ENCODE measurements at regions not wholly inside any gene's neighbourhood (a gene's known extent, or its start where the extent isn't known, plus 50 kb on each side); places are given as distances from the start of the nearest gene placed in this dataset.

DNA sequence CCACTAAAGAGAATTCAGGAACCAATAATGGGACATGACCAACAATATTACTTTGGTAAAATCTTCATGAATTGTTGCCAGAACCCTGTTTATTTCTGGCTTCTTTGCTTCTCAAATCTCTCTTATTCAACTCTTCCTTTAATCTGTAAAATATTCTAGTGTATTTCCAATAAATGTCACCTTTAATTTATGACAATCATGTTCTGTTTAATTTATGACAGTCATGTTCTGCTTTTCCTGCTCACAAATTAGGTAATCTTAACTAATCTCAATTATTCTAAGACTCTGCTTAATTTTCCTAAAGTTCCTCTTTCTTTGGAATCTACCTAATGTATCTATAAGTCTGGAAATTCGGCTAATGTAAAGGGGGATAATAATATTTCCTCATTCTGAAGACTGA, 847.6 kb upstream of the KLHL1 start:
- intact Hi-C loops (cut with DNase I), result no loop called here
- H3K4me3 ChIP-seq, result no peak overlapping the region
- no peak for DNase-seq
- H3K27ac ChIP-seq, result no peak overlapping the region
- H3K36me3 ChIP-seq, result no peaks in the 10 kb centered on the region
- no peaks in the 10 kb centered on the region for H3K4me1 ChIP-seq (ENCODE audit: insufficient read depth)
- no peaks in the 10 kb centered on the region for H3K27me3 ChIP-seq
- 78 to 83% (median 79%) methylated on average over 1 of the region's 1 CpG for WGBS, 3 donors
- no peaks in the 10 kb centered on the region for H3K9me3 ChIP-seq
- no peak for TF ChIP-seq CTCF (IDR thresholded peaks at IDR 0.05)
- TF ChIP-seq POLR2A (IDR thresholded peaks at IDR 0.05), result no peak
- no peak for TF ChIP-seq EP300 (IDR thresholded peaks at IDR 0.05)

DNA sequence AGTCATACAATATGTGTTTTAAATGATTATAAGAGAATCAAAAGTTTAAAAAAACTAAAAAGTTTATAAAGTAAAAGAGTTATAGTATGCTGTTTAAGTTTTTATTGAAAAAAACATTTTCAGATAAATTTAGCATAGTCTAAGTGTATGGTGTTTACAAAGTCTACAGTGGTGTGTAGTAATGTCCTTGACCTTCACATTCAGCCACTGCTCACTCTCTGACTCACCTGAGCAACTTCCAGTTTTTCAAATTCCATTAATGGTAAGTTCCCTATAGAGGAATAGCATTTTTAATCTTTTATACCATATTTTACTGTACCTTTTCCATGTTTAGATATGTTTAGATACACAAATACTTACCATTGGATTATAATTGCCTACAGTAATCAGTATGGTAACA, 842.4 kb upstream of the KLHL1 start:
- no peak for TF ChIP-seq EP300 (IDR thresholded peaks at IDR 0.05)
- TF ChIP-seq POLR2A (IDR thresholded peaks at IDR 0.05), result no peak
- TF ChIP-seq CTCF (IDR thresholded peaks at IDR 0.05), result no peak
- Histone ChIP-seq H3K4me3 (no peak overlapping the region), H3K36me3 (no peaks in the 10 kb centered on the region), H3K4me1 (ENCODE audit: insufficient read depth) (no peaks in the 10 kb centered on the region), H3K27ac (no peak overlapping the region), H3K9me3 (no peaks in the 10 kb centered on the region), H3K27me3 (no peaks in the 10 kb centered on the region)
- DNase-seq, result no peak
- intact Hi-C loops (cut with DNase I), result no loop called here

DNA sequence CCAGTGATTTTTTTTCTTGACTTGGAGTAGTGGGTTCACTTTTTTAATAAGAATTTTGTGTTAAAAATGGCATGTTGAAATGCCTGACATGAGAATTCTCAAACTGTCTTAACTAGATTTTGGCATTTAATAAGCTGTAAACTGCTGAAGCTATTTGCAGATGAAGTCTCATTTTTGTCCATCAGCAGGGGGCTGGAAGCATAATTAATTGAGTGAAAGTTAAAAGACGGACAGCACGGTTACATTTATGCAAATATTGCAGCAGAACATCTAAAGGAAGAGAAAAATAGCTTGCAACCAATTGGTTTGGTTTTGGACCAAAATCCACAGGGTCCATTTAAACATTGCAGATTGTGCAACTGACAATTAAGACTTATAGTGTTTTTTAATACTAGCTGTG, 837.3 kb upstream of the KLHL1 start:
- H3K4me3 ChIP-seq, result no peak overlapping the region
- no peak overlapping the region for H3K27ac ChIP-seq
- intact Hi-C loops (cut with DNase I), result no loop called here
- no peaks in the 10 kb centered on the region for H3K27me3 ChIP-seq
- no peak for DNase-seq
- H3K36me3 ChIP-seq, result no peaks in the 10 kb centered on the region
- TF ChIP-seq POLR2A (IDR thresholded peaks at IDR 0.05) (no peak), CTCF (IDR thresholded peaks at IDR 0.05) (no peak), EP300 (IDR thresholded peaks at IDR 0.05) (no peak)
- H3K4me1 ChIP-seq (ENCODE audit: insufficient read depth), result no peaks in the 10 kb centered on the region
- H3K9me3 ChIP-seq, result no peaks in the 10 kb centered on the region
- 84 to 87% (median 86%) methylated on average over 2 of the region's 2 CpGs for WGBS, 3 donors

- intact Hi-C loops (cut with DNase I), result no loop called here
- WGBS, 3 donors, result 50 to 64% (median 57%) methylated on average over 1 of the region's 1 CpG
- TF ChIP-seq EP300 (IDR thresholded peaks at IDR 0.05) (no peak), POLR2A (IDR thresholded peaks at IDR 0.05) (no peak), CTCF (IDR thresholded peaks at IDR 0.05) (no peak)
- no peak for DNase-seq
- H3K27ac ChIP-seq, result no peak overlapping the region
- H3K4me1 ChIP-seq (ENCODE audit: insufficient read depth), result no peaks in the 10 kb centered on the region
- H3K9me3 ChIP-seq, result no peaks in the 10 kb centered on the region
- no peak overlapping the region for H3K4me3 ChIP-seq
- H3K27me3 ChIP-seq, result no peaks in the 10 kb centered on the region
- H3K36me3 ChIP-seq, result no peaks in the 10 kb centered on the region
These were observed 833.2 kb upstream of the KLHL1 start for GRCh38 chr13:70941454-70941853.

DNA sequence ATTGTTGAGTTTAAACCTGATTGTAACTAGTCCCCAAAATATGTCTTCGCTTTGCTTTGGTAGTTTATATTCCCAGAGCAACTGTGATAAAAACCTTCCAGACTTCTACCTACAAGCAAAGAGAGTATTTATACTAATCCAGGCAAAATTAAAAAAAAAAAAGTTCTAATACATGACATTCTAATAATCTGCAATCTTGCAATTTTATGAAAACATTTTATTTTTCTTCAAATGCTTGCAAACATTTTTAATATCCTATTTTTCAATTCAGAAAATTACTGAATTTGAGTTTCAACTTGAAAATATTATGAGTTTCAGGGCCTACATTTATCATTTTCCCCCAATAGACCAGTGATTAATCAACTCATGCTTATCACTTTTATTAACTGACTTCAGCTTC, 830.2 kb upstream of the KLHL1 start:
- intact Hi-C loops (cut with DNase I), result no loop called here
- DNase-seq, result no peak
- TF ChIP-seq CTCF (IDR thresholded peaks at IDR 0.05) (no peak), POLR2A (IDR thresholded peaks at IDR 0.05) (no peak), EP300 (IDR thresholded peaks at IDR 0.05) (no peak)
- Histone ChIP-seq H3K27ac (no peak overlapping the region), H3K9me3 (no peaks in the 10 kb centered on the region), H3K27me3 (no peaks in the 10 kb centered on the region), H3K4me1 (ENCODE audit: insufficient read depth) (no peaks in the 10 kb centered on the region), H3K4me3 (no peak overlapping the region), H3K36me3 (no peaks in the 10 kb centered on the region)
- WGBS, 3 donors, result 89 to 96% (median 89%) methylated on average over 1 of the region's 1 CpG

All from ovary (tissue), 7 donors.